Esophagus (tissue), 2 donors: ENCODE measurements at regions not wholly inside any gene's neighbourhood (a gene's known extent, or its start where the extent isn't known, plus 50 kb on each side); places are given as distances from the start of the nearest gene placed in this dataset.

ENCODE experiments used
- H3K27ac ChIP-seq, 2 donors: one replicate each; pipeline ENCODE4 v1.5.1; 2013; ENCODE audit warnings: low read depth in 2 of 2, mild to moderate bottlenecking in 2 of 2, inconsistent platforms in 1 of 2, low read length in 1 of 2, moderate library complexity in 1 of 2
- H3K27me3 ChIP-seq, 2 donors: one replicate each; pipeline ENCODE4 v1.6.1; 2013; ENCODE audit warnings: low read length in 2 of 2, control low read depth in 1 of 2, mild to moderate bottlenecking in 1 of 2; ENCODE audit not compliant: insufficient read depth in 2 of 2, control insufficient read depth in 1 of 2
- H3K36me3 ChIP-seq, 2 donors: one replicate each; pipeline ENCODE4 v1.6.1; 2013; ENCODE audit warnings: low read length in 1 of 2; ENCODE audit not compliant: control insufficient read depth in 2 of 2, insufficient read depth in 2 of 2
- H3K4me1 ChIP-seq, 2 donors: one replicate each; pipeline ENCODE4 v1.6.1; 2013; ENCODE audit warnings: low read length in 1 of 2; ENCODE audit not compliant: control insufficient read depth in 2 of 2, insufficient read depth in 2 of 2
- H3K4me3 ChIP-seq, 2 donors: one replicate each; pipeline ENCODE4 v1.5.1; 2013; ENCODE audit warnings: low read length in 2 of 2, mild to moderate bottlenecking in 2 of 2, low read depth in 1 of 2, moderate library complexity in 1 of 2
- H3K9me3 ChIP-seq, 2 donors: one replicate each; pipeline ENCODE4 v1.6.1; 2013; ENCODE audit warnings: mild to moderate bottlenecking in 2 of 2, low read depth in 1 of 2, low read length in 1 of 2, moderate library complexity in 1 of 2; ENCODE audit not compliant: control insufficient read depth in 2 of 2, insufficient read depth in 1 of 2
- WGBS, 2 donors: extraction: QIAGEN DNeasy Blood & Tissue Kit; methylation state at CpG; one replicate each; pipeline ENCODE4 v1.1.7; 2013; 5-methylcytosine and 5-hydroxymethylcytosine counted together
- donor health status: healthy with polysubstance abuse.
- donor health status: Bipolar disorder and iron deficiency.

- Histone ChIP-seq H3K9me3 (no peaks in the 10 kb centered on the region), H3K27me3 (no peaks in the 10 kb centered on the region), H3K36me3 (no peaks in the 10 kb centered on the region), H3K4me3 (no peak overlapping the region), H3K27ac (no peak overlapping the region), H3K4me1 (no peaks in the 10 kb centered on the region)
- WGBS, 2 donors, result 56 to 74% methylated on average over 3 of the region's 3 CpGs
Observed at GRCh38 chr5:106849266-106849665, 821.5 kb downstream of the EFNA5 start.

DNA sequence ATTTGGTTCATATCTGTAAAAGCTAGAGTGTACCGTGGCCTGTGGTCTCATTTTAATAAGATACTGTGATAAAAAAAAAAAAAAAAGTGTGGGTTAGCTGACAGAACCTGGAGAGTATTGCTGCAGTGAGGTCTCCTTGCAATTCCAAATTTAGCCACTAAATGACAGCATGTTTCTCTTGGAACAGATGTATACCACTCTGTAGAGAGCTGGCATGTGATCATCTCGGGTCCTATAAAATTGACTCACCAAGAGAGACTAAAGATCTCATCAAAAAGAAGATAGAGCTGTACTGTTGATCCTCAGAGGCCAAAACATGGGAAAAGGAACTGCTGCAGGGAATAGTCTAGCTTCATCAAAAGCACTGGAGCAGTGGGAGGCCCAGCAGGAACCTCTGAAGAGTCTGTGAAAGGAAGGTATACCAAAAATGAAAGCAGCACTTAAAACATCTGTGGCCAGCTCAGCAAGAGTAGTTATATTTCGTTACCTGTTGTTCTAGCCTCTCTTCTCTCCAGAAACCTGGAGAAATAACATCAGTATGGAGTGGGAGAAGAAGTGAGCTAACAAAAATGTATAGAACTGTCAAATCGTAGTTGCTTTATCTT, 826.8 kb downstream of the EFNA5 start:
- Histone ChIP-seq H3K36me3 (no peaks in the 10 kb centered on the region), H3K27me3 (no peaks in the 10 kb centered on the region), H3K4me3 (no peak overlapping the region), H3K9me3 (no peaks in the 10 kb centered on the region), H3K4me1 (no peaks in the 10 kb centered on the region), H3K27ac (no peak overlapping the region)
- WGBS, 2 donors, result 81% methylated on average over 4 of the region's 4 CpGs

DNA sequence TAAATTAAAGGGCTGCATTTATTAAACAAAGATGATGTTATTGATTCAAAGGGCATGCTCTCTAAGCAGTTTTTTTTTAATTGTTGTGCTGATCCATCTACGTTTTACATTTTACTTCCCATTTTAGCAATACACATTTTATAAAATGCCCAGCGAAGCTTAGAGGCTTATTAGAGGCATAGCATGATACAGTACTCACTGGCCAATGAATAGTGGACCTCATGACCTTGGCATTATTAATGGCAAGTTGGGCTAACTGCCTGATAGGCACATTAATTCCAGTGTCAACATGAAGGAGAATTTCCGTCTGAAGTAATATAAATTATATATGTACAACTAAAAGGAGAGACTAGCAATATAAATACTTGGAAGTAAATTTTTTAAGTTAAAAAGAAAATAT, 837.2 kb downstream of the EFNA5 start:
- Histone ChIP-seq H3K36me3 (no peaks in the 10 kb centered on the region), H3K27ac (no peak overlapping the region), H3K9me3 (no peaks in the 10 kb centered on the region), H3K4me3 (no peak overlapping the region), H3K27me3 (no peaks in the 10 kb centered on the region), H3K4me1 (no peaks in the 10 kb centered on the region)
- 49 to 50% methylated on average over 3 of the region's 3 CpGs for WGBS, 2 donors

- Histone ChIP-seq H3K36me3 (no peaks in the 10 kb centered on the region), H3K27ac (no peak overlapping the region), H3K9me3 (no peaks in the 10 kb centered on the region), H3K4me1 (no peaks in the 10 kb centered on the region), H3K27me3 (no peaks in the 10 kb centered on the region), H3K4me3 (no peak overlapping the region)
- 93 to 97% methylated on average over 1 of the region's 1 CpG for WGBS, 2 donors
Observed at GRCh38 chr5:106827061-106827460, 843.7 kb downstream of the EFNA5 start.

DNA sequence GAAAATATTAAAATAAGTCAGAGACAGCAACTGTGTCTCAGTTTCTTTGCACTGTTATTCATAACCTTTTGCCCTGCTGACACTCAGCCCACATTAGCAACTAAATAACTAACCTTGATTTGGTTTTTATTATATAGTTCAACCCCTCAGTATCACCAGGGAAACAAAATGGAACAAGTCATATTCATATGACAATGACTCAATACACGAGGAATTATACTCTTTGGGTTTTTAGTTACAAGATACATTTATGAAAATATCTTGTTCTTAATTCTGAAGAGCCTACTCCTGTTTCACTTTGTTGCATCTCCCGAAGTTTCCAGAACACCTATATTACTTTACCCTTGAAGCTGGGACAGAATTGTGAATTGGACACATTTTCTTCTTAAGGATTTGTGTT, 845.4 kb downstream of the EFNA5 start:
- Histone ChIP-seq H3K36me3 (no peaks in the 10 kb centered on the region), H3K4me1 (no peaks in the 10 kb centered on the region), H3K4me3 (no peak overlapping the region), H3K9me3 (no peaks in the 10 kb centered on the region), H3K27me3 (no peaks in the 10 kb centered on the region), H3K27ac (no peak overlapping the region)
- 64 to 72% methylated on average over 2 of the region's 2 CpGs for WGBS, 2 donors

DNA sequence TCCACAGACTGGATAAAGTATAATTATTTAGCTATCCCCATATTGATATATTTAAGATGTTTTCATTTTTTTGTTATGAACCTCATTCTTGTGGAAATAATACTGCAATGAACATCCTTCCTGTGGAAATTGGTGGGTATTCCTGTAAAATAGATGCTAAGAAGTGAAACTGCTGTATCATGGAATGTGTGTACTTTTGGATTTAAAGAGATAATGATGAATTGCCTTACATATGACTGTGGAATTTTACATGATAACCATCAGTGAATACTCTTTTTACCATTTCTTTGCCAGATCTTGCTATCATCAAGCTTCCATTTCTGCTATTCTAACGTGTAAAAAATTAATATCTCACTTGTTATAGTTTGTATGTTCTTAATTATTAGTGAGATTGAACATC, 847.9 kb downstream of the EFNA5 start:
- H3K27me3 ChIP-seq, result no peaks in the 10 kb centered on the region
- WGBS, 2 donors, result 48 to 64% methylated on average over 1 of the region's 1 CpG
- H3K4me3 ChIP-seq, result no peak overlapping the region

GRCh38 chr5:106818552-106818951, 852.2 kb downstream of the EFNA5 start:
- no peaks in the 10 kb centered on the region for H3K27me3 ChIP-seq
- H3K27ac ChIP-seq, result no peak overlapping the region
- H3K4me3 ChIP-seq, result no peak overlapping the region
- 74 to 87% methylated on average over 4 of the region's 4 CpGs for WGBS, 2 donors
- H3K4me1 ChIP-seq, result no peaks in the 10 kb centered on the region
- no peaks in the 10 kb centered on the region for H3K9me3 ChIP-seq
- H3K36me3 ChIP-seq, result no peaks in the 10 kb centered on the region

More for the DNA sequence above, 847.9 kb downstream of the EFNA5 start:
- no peaks in the 10 kb centered on the region for H3K36me3 ChIP-seq
- H3K9me3 ChIP-seq, result no peaks in the 10 kb centered on the region
- H3K27ac ChIP-seq, result no peak overlapping the region
- H3K4me1 ChIP-seq, result no peaks in the 10 kb centered on the region

GRCh38 chr5:106814961-106815360, 855.8 kb downstream of the EFNA5 start:
- WGBS, 2 donors, result 60 to 85% methylated on average over 2 of the region's 2 CpGs

GRCh38 chr5:106801554-106801953, 869.2 kb downstream of the EFNA5 start:
- no peak overlapping the region for H3K27ac ChIP-seq
- no peaks in the 10 kb centered on the region for H3K9me3 ChIP-seq
- no peaks in the 10 kb centered on the region for H3K4me1 ChIP-seq
- no peak overlapping the region for H3K4me3 ChIP-seq
- WGBS, 2 donors, result 69 to 70% methylated on average over 3 of the region's 3 CpGs
- no peaks in the 10 kb centered on the region for H3K27me3 ChIP-seq
- H3K36me3 ChIP-seq, result no peaks in the 10 kb centered on the region

More at GRCh38 chr5:106814961-106815360, 855.8 kb downstream of the EFNA5 start:
- no peak overlapping the region for H3K4me3 ChIP-seq
- H3K4me1 ChIP-seq, result no peaks in the 10 kb centered on the region
- no peak overlapping the region for H3K27ac ChIP-seq
- no peaks in the 10 kb centered on the region for H3K9me3 ChIP-seq
- no peaks in the 10 kb centered on the region for H3K27me3 ChIP-seq
- no peaks in the 10 kb centered on the region for H3K36me3 ChIP-seq

DNA sequence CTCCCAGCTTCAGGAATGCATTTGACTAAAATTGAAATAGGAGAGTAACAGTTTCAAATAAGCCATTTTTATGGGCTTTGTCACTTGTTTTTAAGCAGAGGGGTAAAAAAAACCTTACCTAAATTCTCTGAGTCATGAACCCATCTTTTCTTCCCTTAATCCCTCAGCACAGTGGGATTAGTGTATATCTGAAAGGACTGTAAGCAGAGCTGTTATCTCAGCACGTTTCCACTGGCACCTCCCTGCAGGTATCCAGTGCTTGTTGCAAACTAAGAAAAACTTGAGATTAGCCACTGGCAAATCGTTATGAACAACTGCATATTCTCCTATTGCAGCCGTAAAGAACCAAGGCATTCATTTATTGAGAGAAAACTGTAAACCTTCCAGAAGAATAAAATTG, 872.7 kb downstream of the EFNA5 start:
- WGBS, 2 donors, result 42 to 53% methylated on average over 3 of the region's 3 CpGs
- H3K36me3 ChIP-seq, result no peaks in the 10 kb centered on the region

More for the DNA sequence above, 872.7 kb downstream of the EFNA5 start:
- no peaks in the 10 kb centered on the region for H3K4me1 ChIP-seq
- no peak overlapping the region for H3K4me3 ChIP-seq
- no peak overlapping the region for H3K27ac ChIP-seq
- no peaks in the 10 kb centered on the region for H3K27me3 ChIP-seq
- H3K9me3 ChIP-seq, result no peaks in the 10 kb centered on the region
